ENCODE measurements at regions not wholly inside any gene's neighbourhood (a gene's known extent, or its start where the extent isn't known, plus 50 kb on each side); places are given as distances from the start of the nearest gene placed in this dataset.

- no peak for TF ChIP-seq ZBTB40 (IDR thresholded peaks at IDR 0.05; ENCODE audit: borderline replicate concordance)
- no peak for TF ChIP-seq BHLHE40 (IDR thresholded peaks at IDR 0.05; ENCODE audit: borderline replicate concordance in 1 of 2, low read depth in 2 of 2, low read length in 1 of 2)
- TF ChIP-seq MXI1 (IDR thresholded peaks at IDR 0.05; ENCODE audit: low read depth, low read length) = no peak
- no peak for TF ChIP-seq CHD1 (IDR thresholded peaks at IDR 0.05; ENCODE audit: low read depth, low read length)
- TF ChIP-seq FOS (IDR thresholded peaks at IDR 0.05; ENCODE audit: borderline replicate concordance, extremely low read depth, insufficient read length) = no peak
- TF ChIP-seq RCOR1 (conservative IDR thresholded peaks at IDR 0.05; ENCODE audit: low read depth, low read length) = no peak
Measured at GRCh38 chr10:8998751-8999150, 944.3 kb downstream of the GATA3 start (continued).

- Histone ChIP-seq H3K4me3 (no peak overlapping the region), H4K20me1 (ENCODE audit: control insufficient read depth, insufficient read depth) (no peaks in the 10 kb centered on the region), H3K9me3 (replicated peaks; ENCODE audit: control insufficient read depth, insufficient read depth, low read length) (no peaks in the 10 kb centered on the region), H3K4me1 (ENCODE audit: control insufficient read depth, insufficient read depth, low read length) (no peaks in the 10 kb centered on the region), H3K27ac (ENCODE audit: control insufficient read depth, insufficient read depth) (no peak overlapping the region), H3K36me3 (ENCODE audit: control insufficient read depth in 2 of 2, insufficient read depth in 2 of 2, low read length in 1 of 2) (no peaks in the 10 kb centered on the region), H3K79me2 (ENCODE audit: control insufficient read depth, insufficient read depth, low read length) (no peaks in the 10 kb centered on the region), H3K9ac (ENCODE audit: control insufficient read depth, insufficient read depth, low read length) (no peak overlapping the region), H3K4me2 (ENCODE audit: control insufficient read depth, insufficient read depth) (no peak overlapping the region), H3K27me3 (replicated peaks in 1 of 2; ENCODE audit: control insufficient read depth in 2 of 2, insufficient read depth in 2 of 2, low read length in 1 of 2) (no peaks in the 10 kb centered on the region), H2AFZ (ENCODE audit: control insufficient read depth, low read depth, low read length) (no peak overlapping the region)
- in situ Hi-C loops (cut with MboI) (no loop called here), intact Hi-C loops (cut with micrococcal nuclease; ENCODE audit: unreplicated experiment) (no loop called here)
- DNase-seq (ENCODE audit: low read depth, low spot score) (no peak), FAIRE-seq (no peak), ATAC-seq (no peak)
- ChIA-PET CTCF (no interaction called here), POLR2A (no interaction called here), SMC1A (ENCODE audit: uncharacterized antibody, unreplicated experiment) (no interaction called here), RAD21 (ENCODE audit: unreplicated experiment) (no interaction called here)
- TF ChIP-seq SUZ12 (IDR thresholded peaks at IDR 0.05; ENCODE audit: unreplicated experiment) = no peak
- no peak for TF ChIP-seq MEF2B (IDR thresholded peaks at IDR 0.05; ENCODE audit: partially characterized antibody, poor library complexity, severe bottlenecking)
- no peak for TF ChIP-seq ZNF622 (IDR thresholded peaks at IDR 0.05)
- TF ChIP-seq ZNF24 (IDR thresholded peaks at IDR 0.05) = no peak
- TF ChIP-seq MAX (IDR thresholded peaks at IDR 0.05; ENCODE audit: low read depth, low read length) = no peak
- TF ChIP-seq CREB1 (IDR thresholded peaks at IDR 0.05; ENCODE audit: low read depth) = no peak
- no peak for TF ChIP-seq BCLAF1 (IDR thresholded peaks at IDR 0.05)
- 17% methylated on average over 4 of the region's 4 CpGs for WGBS (ENCODE audit: insufficient coverage, insufficient replicate concordance, low lambda C conversion rate, missing lambda C conversion rate)
- BruUV-seq (replicated peaks) = no TSS peak
Measured at GRCh38 chr10:9003122-9003521, 948.6 kb downstream of the GATA3 start.
